ENCODE measurements at regions not wholly inside any gene's neighbourhood (a gene's known extent, or its start where the extent isn't known, plus 50 kb on each side); places are given as distances from the start of the nearest gene placed in this dataset.

- no peak overlapping the region for H2AFZ ChIP-seq
- no peak overlapping the region for H3K27ac ChIP-seq (ENCODE audit: low read depth)
- no peaks in the 10 kb centered on the region for H3K27me3 ChIP-seq (ENCODE audit: insufficient read depth)
Measured at GRCh38 chr9:87085073-87085472, 137.8 kb upstream of the GAS1 start.

More at GRCh38 chr9:87085073-87085472, 137.8 kb upstream of the GAS1 start:
- H3F3A ChIP-seq (replicated peaks; ENCODE audit: low read depth) = no peaks in the 10 kb centered on the region
- Mint-ChIP-seq H3K36me3 (ENCODE audit: low read depth) (no peaks in the 10 kb centered on the region; the same call in 2 of the 3 replicates), H3K9me3 (peaks cover 6% of the 10 kb centered on the region; the same call in 1 of the 3 replicates), H3K4me3 (no peak overlapping the region), H3K4me1 (no peaks in the 10 kb centered on the region; the same call in 2 of the 3 replicates), H3K27ac (no peak overlapping the region), H3K27me3 (ENCODE audit: insufficient read depth, low read depth, poor library complexity) (no peaks in the 10 kb centered on the region)
- H4K20me1 ChIP-seq (replicated peaks; ENCODE audit: insufficient read depth) = no peaks in the 10 kb centered on the region
- no peak for TF ChIP-seq ZNF462 (CRISPR knock-in tag; IDR thresholded peaks at IDR 0.05)
- TF ChIP-seq CREB1 (CRISPR knock-in tag; IDR thresholded peaks at IDR 0.05; ENCODE audit: low read depth) = no peak
- TF ChIP-seq JUNB (IDR thresholded peaks at IDR 0.05; ENCODE audit: unreplicated experiment) = no peak
- no peak for TF ChIP-seq ZNF114 (CRISPR knock-in tag; IDR thresholded peaks at IDR 0.05)
- no peak for TF ChIP-seq EZH2phosphoT487 (IDR thresholded peaks at IDR 0.05; ENCODE audit: unreplicated experiment)
- TF ChIP-seq CTCF (conservative IDR thresholded peaks at IDR 0.05; ENCODE audit: low read depth in 2 of 2) = no peak
- no peak for TF ChIP-seq NANOG (IDR thresholded peaks at IDR 0.05; ENCODE audit: borderline replicate concordance)
- TF ChIP-seq EZH2 (IDR thresholded peaks at IDR 0.05; ENCODE audit: low read depth, unreplicated experiment) = no peak
- no peak for TF ChIP-seq POLR2AphosphoS5 (IDR thresholded peaks at IDR 0.05; ENCODE audit: low read depth)
- TF ChIP-seq ETS1 (IDR thresholded peaks at IDR 0.05) = no peak
- TF ChIP-seq, protein P1, sequence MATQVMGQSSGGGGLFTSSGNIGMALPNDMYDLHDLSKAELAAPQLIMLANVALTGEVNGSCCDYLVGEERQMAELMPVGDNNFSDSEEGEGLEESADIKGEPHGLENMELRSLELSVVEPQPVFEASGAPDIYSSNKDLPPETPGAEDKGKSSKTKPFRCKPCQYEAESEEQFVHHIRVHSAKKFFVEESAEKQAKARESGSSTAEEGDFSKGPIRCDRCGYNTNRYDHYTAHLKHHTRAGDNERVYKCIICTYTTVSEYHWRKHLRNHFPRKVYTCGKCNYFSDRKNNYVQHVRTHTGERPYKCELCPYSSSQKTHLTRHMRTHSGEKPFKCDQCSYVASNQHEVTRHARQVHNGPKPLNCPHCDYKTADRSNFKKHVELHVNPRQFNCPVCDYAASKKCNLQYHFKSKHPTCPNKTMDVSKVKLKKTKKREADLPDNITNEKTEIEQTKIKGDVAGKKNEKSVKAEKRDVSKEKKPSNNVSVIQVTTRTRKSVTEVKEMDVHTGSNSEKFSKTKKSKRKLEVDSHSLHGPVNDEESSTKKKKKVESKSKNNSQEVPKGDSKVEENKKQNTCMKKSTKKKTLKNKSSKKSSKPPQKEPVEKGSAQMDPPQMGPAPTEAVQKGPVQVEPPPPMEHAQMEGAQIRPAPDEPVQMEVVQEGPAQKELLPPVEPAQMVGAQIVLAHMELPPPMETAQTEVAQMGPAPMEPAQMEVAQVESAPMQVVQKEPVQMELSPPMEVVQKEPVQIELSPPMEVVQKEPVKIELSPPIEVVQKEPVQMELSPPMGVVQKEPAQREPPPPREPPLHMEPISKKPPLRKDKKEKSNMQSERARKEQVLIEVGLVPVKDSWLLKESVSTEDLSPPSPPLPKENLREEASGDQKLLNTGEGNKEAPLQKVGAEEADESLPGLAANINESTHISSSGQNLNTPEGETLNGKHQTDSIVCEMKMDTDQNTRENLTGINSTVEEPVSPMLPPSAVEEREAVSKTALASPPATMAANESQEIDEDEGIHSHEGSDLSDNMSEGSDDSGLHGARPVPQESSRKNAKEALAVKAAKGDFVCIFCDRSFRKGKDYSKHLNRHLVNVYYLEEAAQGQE (IDR thresholded peaks at IDR 0.05; ENCODE audit: unreplicated experiment) = no peak
- TF ChIP-seq ZNF331 (CRISPR knock-in tag; IDR thresholded peaks at IDR 0.05; ENCODE audit: low read depth) = no peak
- TF ChIP-seq STAT1 (IDR thresholded peaks at IDR 0.05; ENCODE audit: unreplicated experiment) = no peak
- ATAC-seq (no peak), DNase-seq (ENCODE audit: low spot score) (no peak)
- no peaks in the 10 kb centered on the region for H3K36me3 ChIP-seq (ENCODE audit: insufficient read depth)
- H3K9me2 ChIP-seq (ENCODE audit: insufficient read depth) = no peaks in the 10 kb centered on the region
- H3K4me3 ChIP-seq = no peak overlapping the region
- H3K79me2 ChIP-seq (replicated peaks; ENCODE audit: insufficient read depth) = no peaks in the 10 kb centered on the region
- H3K4me2 ChIP-seq = no peak overlapping the region
- H3K4me1 ChIP-seq (ENCODE audit: insufficient read depth) = no peaks in the 10 kb centered on the region
